Tibial nerve (tissue), 4 donors: ENCODE measurements at regions not wholly inside any gene's neighbourhood (a gene's known extent, or its start where the extent isn't known, plus 50 kb on each side); places are given as distances from the start of the nearest gene placed in this dataset.

ENCODE experiments used
- DNase-seq, 2 donors: peaks; one replicate each; pipeline ENCODE4 v3.0.0-alpha.2; 2019; ENCODE audit warnings: low spot score in 2 of 2
- H3K27ac ChIP-seq, 4 donors: fragments of 200-600 bp; sonication (generic) in 3 of 4; one replicate each; pipeline ENCODE4 v1.5.1; 2017 to 2019; ENCODE audit warnings: mild to moderate bottlenecking in 1 of 4
- H3K27me3 ChIP-seq, 2 donors: fragments of 200-600 bp; sonication (generic) in 1 of 2; one replicate each; pipeline versions ENCODE4 v1.5.1 to v1.6.0; 2017 to 2019
- H3K36me3 ChIP-seq, 3 donors: fragments of 200-600 bp; sonication (generic); one replicate each; pipeline ENCODE4 v1.5.1; 2018 to 2019
- H3K4me1 ChIP-seq, 4 donors: fragments of 200-600 bp; sonication (generic) in 3 of 4; one replicate each; pipeline ENCODE4 v1.5.1; 2017 to 2019
- H3K4me3 ChIP-seq, 4 donors: fragments of 200-600 bp; sonication (generic) in 3 of 4; one replicate each; pipeline ENCODE4 v1.5.1; 2017 to 2019; ENCODE audit warnings: mild to moderate bottlenecking in 1 of 4, moderate library complexity in 1 of 4
- H3K9me3 ChIP-seq, 4 donors: fragments of 200-600 bp; sonication (generic) in 3 of 4; one replicate each; pipeline ENCODE4 v1.5.1; 2017 to 2019
- EP300 ChIP-seq, 2 donors: sonication (generic); formaldehyde crosslinking; IDR thresholded peaks; one replicate each; pipeline ENCODE4 v1.6.1; 2017; ENCODE audit warnings: antibody characterized with exemption in 2 of 2, mild to moderate bottlenecking in 1 of 2
- POLR2A ChIP-seq, 2 donors: fragments of 450-650 bp; IDR thresholded peaks; one replicate each; pipeline ENCODE4 v1.6.1; 2017; ENCODE audit warnings: antibody characterized with exemption in 2 of 2, mild to moderate bottlenecking in 2 of 2, moderate library complexity in 2 of 2
- WGBS, 2 donors: methylation state at CpG; one replicate each; pipeline ENCODE4 v1.1.5; 2018; 5-methylcytosine and 5-hydroxymethylcytosine counted together
- TF ChIP-seq, protein P1 (sequence below), 5 experiments: fragments of 200-600 bp in 3 of 5; fragments of 450-650 bp in 2 of 5; sonication (generic) in 3 of 5; IDR thresholded peaks; one replicate each; pipeline ENCODE4 v1.5.1; 2016 to 2019; ENCODE audit warnings: antibody characterized with exemption in 5 of 5, mild to moderate bottlenecking in 3 of 5, moderate library complexity in 2 of 5

DNA sequence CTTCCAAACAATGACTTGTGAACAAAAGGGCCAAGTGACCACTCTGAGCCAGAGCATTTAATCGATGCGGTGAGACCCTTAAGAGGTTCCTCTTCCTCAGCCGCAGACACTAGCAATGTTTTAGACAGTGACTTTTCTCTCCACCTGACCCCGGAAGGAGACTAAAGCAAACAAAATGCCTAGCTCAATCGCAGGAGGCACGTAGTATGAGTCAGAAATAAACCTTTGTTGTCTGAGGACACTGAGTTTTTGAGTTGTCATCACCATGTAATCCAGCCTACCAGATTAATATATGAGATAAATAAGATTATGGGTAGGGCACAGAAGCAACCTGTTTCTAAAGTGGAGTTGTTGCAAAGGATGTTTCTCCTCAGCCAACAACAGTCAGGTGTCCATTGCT is 326.2 kb upstream of the DUSP10 start:
- no peak for DNase-seq
- 91 to 94% methylated on average over 6 of the region's 6 CpGs for WGBS, 2 donors
- H3K4me1 ChIP-seq: peaks cover 0 to 5% (median 0%) of the 10 kb centered on the region in 4 donors

DNA sequence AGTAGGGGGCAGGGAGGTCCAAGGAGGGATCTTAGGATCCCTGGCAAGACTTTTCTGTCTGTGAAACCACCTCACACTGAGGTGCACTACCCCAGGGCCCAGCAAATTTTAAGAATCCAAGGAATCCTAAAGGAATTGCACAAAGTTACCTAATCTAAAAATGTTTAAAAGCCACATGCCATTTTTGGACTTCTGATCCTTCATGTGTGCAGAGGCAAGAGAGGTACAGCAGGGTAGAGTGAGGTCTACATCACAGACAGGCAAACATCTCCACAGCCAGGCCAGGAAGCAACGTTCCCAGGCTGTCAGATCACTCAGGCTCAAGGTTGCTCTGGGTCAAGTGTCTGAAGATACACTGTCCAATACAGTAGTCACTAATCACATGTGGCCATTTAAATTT is 324.6 kb upstream of the DUSP10 start:
- 61 to 70% methylated on average over 1 of the region's 1 CpG for WGBS, 2 donors
- Histone ChIP-seq H3K4me1 (peaks cover 0 to 5% (median 0%) of the 10 kb centered on the region in 4 donors), H3K36me3 (no peaks in the 10 kb centered on the region), H3K9me3 (peaks cover 0 to 9% (median 0%) of the 10 kb centered on the region in 4 donors), H3K27me3 (no peaks in the 10 kb centered on the region), H3K27ac (no peak overlapping the region), H3K4me3 (no peak overlapping the region)
- TF ChIP-seq EP300 (IDR thresholded peaks at IDR 0.05) (no peak), POLR2A (IDR thresholded peaks at IDR 0.05) (no peak)
- TF ChIP-seq, protein P1, sequence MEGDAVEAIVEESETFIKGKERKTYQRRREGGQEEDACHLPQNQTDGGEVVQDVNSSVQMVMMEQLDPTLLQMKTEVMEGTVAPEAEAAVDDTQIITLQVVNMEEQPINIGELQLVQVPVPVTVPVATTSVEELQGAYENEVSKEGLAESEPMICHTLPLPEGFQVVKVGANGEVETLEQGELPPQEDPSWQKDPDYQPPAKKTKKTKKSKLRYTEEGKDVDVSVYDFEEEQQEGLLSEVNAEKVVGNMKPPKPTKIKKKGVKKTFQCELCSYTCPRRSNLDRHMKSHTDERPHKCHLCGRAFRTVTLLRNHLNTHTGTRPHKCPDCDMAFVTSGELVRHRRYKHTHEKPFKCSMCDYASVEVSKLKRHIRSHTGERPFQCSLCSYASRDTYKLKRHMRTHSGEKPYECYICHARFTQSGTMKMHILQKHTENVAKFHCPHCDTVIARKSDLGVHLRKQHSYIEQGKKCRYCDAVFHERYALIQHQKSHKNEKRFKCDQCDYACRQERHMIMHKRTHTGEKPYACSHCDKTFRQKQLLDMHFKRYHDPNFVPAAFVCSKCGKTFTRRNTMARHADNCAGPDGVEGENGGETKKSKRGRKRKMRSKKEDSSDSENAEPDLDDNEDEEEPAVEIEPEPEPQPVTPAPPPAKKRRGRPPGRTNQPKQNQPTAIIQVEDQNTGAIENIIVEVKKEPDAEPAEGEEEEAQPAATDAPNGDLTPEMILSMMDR (IDR thresholded peaks at IDR 0.05): no peak
- DNase-seq: no peak

More for the DNA sequence above, 326.2 kb upstream of the DUSP10 start:
- TF ChIP-seq, protein P1 (IDR thresholded peaks at IDR 0.05): no peak
- TF ChIP-seq EP300 (IDR thresholded peaks at IDR 0.05): no peak
- TF ChIP-seq POLR2A (IDR thresholded peaks at IDR 0.05): no peak
- no peaks in the 10 kb centered on the region for H3K27me3 ChIP-seq
- no peak overlapping the region for H3K4me3 ChIP-seq
- H3K36me3 ChIP-seq: no peaks in the 10 kb centered on the region
- H3K27ac ChIP-seq: no peak overlapping the region
- peaks cover 0 to 9% (median 0%) of the 10 kb centered on the region in 4 donors for H3K9me3 ChIP-seq

DNA sequence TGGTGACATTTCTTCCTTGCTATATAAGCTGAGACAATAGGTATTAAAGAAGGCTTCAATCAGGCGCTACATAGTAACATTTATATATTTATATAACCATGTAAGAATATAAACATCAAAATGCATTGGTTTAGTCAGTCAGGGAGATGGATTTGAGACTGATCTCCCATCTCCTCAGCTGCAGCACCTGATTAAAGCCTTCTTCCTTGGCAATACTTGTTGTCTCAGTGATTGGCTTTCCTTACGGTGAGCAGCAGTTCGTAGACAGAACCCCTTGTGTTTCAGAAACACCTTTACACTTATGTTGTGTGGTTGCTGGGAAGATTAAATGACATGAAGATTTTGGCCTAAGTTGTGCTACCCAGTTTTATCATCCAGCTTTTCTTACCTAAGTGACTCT is 323.3 kb upstream of the DUSP10 start:
- WGBS, 2 donors: 98 to 100% methylated on average over 3 of the region's 3 CpGs
- Histone ChIP-seq H3K9me3 (peaks cover 0 to 9% (median 0%) of the 10 kb centered on the region in 4 donors), H3K27me3 (no peaks in the 10 kb centered on the region), H3K36me3 (no peaks in the 10 kb centered on the region), H3K27ac (no peak overlapping the region), H3K4me3 (no peak overlapping the region), H3K4me1 (no peaks in the 10 kb centered on the region)
- DNase-seq: no peak
- TF ChIP-seq POLR2A (IDR thresholded peaks at IDR 0.05): no peak
- no peak for TF ChIP-seq EP300 (IDR thresholded peaks at IDR 0.05)
- TF ChIP-seq, protein P1 (IDR thresholded peaks at IDR 0.05): no peak

GRCh38 chr1:222064388-222065211 is 322.7 kb upstream of the DUSP10 start:
- 90 to 94% methylated on average over 3 of the region's 3 CpGs for WGBS, 2 donors
- no peaks in the 10 kb centered on the region for H3K4me1 ChIP-seq
- H3K36me3 ChIP-seq: no peaks in the 10 kb centered on the region
- no peak overlapping the region for H3K27ac ChIP-seq
- H3K4me3 ChIP-seq: no peak overlapping the region
- H3K27me3 ChIP-seq: no peaks in the 10 kb centered on the region
- peaks cover 0 to 9% (median 0%) of the 10 kb centered on the region in 4 donors for H3K9me3 ChIP-seq
- DNase-seq: no peak
- TF ChIP-seq POLR2A (IDR thresholded peaks at IDR 0.05) (no peak), EP300 (IDR thresholded peaks at IDR 0.05) (no peak)
- TF ChIP-seq, protein P1 (IDR thresholded peaks at IDR 0.05): no peak

DNA sequence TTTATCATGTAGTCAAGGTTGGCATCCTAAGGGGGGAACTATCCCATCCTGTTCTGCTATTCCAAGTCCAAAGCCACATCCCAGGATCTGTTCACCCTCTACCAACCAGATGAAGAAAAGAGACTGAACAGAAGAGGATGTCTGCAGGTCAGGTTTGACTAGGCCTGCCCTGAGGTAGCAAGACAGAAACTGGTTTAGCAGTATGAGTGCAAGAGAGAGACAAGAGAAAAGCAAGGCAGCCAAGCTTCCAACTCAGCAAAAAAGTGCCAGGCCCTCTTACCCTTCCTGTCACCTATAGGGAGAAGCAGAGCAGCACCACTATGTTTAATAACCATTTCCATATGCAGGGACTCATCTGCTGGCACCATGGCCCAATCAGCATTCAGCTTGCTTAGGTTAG is 320.8 kb upstream of the DUSP10 start:
- Histone ChIP-seq H3K4me1 (no peaks in the 10 kb centered on the region), H3K4me3 (no peak overlapping the region), H3K36me3 (no peaks in the 10 kb centered on the region), H3K27me3 (no peaks in the 10 kb centered on the region), H3K9me3 (peaks cover 0 to 9% (median 0%) of the 10 kb centered on the region in 4 donors), H3K27ac (no peak overlapping the region)
- DNase-seq: no peak
- TF ChIP-seq POLR2A (IDR thresholded peaks at IDR 0.05) (no peak), EP300 (IDR thresholded peaks at IDR 0.05) (no peak)
- TF ChIP-seq, protein P1 (IDR thresholded peaks at IDR 0.05): no peak
